ENCODE measurements at regions not wholly inside any gene's neighbourhood (a gene's known extent, or its start where the extent isn't known, plus 50 kb on each side); places are given as distances from the start of the nearest gene placed in this dataset.

GRCh38 chr10:124165827-124166226 lies 72.4 kb upstream of the CHST15 start:
- TF ChIP-seq CTCF (conservative IDR thresholded peaks at IDR 0.05; ENCODE audit: low read depth in 2 of 2) = no peak
- TF ChIP-seq EZH2phosphoT487 (IDR thresholded peaks at IDR 0.05; ENCODE audit: unreplicated experiment) = no peak
- no peak for TF ChIP-seq EZH2 (IDR thresholded peaks at IDR 0.05; ENCODE audit: low read depth, unreplicated experiment)
- no peak for TF ChIP-seq REST (IDR thresholded peaks at IDR 0.05; ENCODE audit: unreplicated experiment)
- no peak for TF ChIP-seq POLR2AphosphoS5 (IDR thresholded peaks at IDR 0.05; ENCODE audit: low read depth)
- TF ChIP-seq ZNF114 (CRISPR knock-in tag; IDR thresholded peaks at IDR 0.05) = no peak
- TF ChIP-seq JUNB (IDR thresholded peaks at IDR 0.05; ENCODE audit: unreplicated experiment) = no peak
- TF ChIP-seq ETS1 (IDR thresholded peaks at IDR 0.05) = no peak
- TF ChIP-seq STAT1 (IDR thresholded peaks at IDR 0.05; ENCODE audit: unreplicated experiment) = no peak
- TF ChIP-seq ZNF462 (CRISPR knock-in tag; IDR thresholded peaks at IDR 0.05) = no peak
- TF ChIP-seq NANOG (IDR thresholded peaks at IDR 0.05; ENCODE audit: borderline replicate concordance) = no peak
- TF ChIP-seq CREB1 (CRISPR knock-in tag; IDR thresholded peaks at IDR 0.05; ENCODE audit: low read depth) = no peak
